Suprapubic skin (tissue), 4 donors: ENCODE measurements at regions not wholly inside any gene's neighbourhood (a gene's known extent, or its start where the extent isn't known, plus 50 kb on each side); places are given as distances from the start of the nearest gene placed in this dataset.
"Not testable (repeated sequence)": the region's sequence is repeated elsewhere in the genome, so short reads cannot be mapped to it uniquely, and the experiment has no call there.

Experiments used
- DNase-seq, 2 donors: peaks; one replicate each; pipeline ENCODE4 v3.0.0-alpha.2; 2019; ENCODE audit warnings: low spot score in 2 of 2
- H3K27ac ChIP-seq: fragments of 200-600 bp; sonication (generic); one replicate; pipeline ENCODE4 v1.5.1; 2019
- H3K27me3 ChIP-seq: fragments of 200-600 bp; sonication (generic); one replicate; pipeline ENCODE4 v1.5.1; 2019
- H3K36me3 ChIP-seq: fragments of 200-600 bp; sonication (generic); one replicate; pipeline ENCODE4 v1.5.1; 2019
- H3K4me1 ChIP-seq: fragments of 200-600 bp; sonication (generic); one replicate; pipeline ENCODE4 v1.5.1; 2019
- H3K4me3 ChIP-seq: fragments of 200-600 bp; sonication (generic); one replicate; pipeline ENCODE4 v1.5.1; 2019; ENCODE audit warnings: mild to moderate bottlenecking
- H3K9me3 ChIP-seq: fragments of 200-600 bp; sonication (generic); one replicate; pipeline ENCODE4 v1.5.1; 2019
- CTCF ChIP-seq, 2 donors: fragments of 200-600 bp in 1 of 2; fragments of 450-650 bp in 1 of 2; sonication (generic) in 1 of 2; IDR thresholded peaks; one replicate each; pipeline ENCODE4 v1.5.1; 2016 to 2019; ENCODE audit warnings: antibody characterized with exemption in 2 of 2, mild to moderate bottlenecking in 1 of 2, moderate library complexity in 1 of 2
- EP300 ChIP-seq: sonication (generic); formaldehyde crosslinking; IDR thresholded peaks from one replicate; pipeline ENCODE4 v1.6.1; 2017; ENCODE audit warnings: antibody characterized with exemption
- POLR2A ChIP-seq, 2 donors: fragments of 450-650 bp; IDR thresholded peaks; one replicate each; pipeline ENCODE4 v1.6.1; 2017; ENCODE audit warnings: antibody characterized with exemption in 2 of 2, mild to moderate bottlenecking in 2 of 2, moderate library complexity in 2 of 2
- POLR2AphosphoS5 ChIP-seq, 3 donors: sonication (generic); formaldehyde crosslinking; IDR thresholded peaks; one replicate each; pipeline ENCODE4 v1.6.1; 2017; ENCODE audit warnings: antibody characterized with exemption in 3 of 3
- WGBS: methylation state at CpG from one replicate; pipeline ENCODE4 v1.1.5; 2018; 5-methylcytosine and 5-hydroxymethylcytosine counted together

- 81% methylated on average over 6 of the region's 6 CpGs for WGBS
- Histone ChIP-seq H3K9me3 (peaks cover 1% of the 10 kb centered on the region), H3K4me3 (no peak overlapping the region), H3K27ac (no peak overlapping the region), H3K27me3 (no peaks in the 10 kb centered on the region), H3K4me1 (no peaks in the 10 kb centered on the region), H3K36me3 (no peaks in the 10 kb centered on the region)
- no peak for DNase-seq
- TF ChIP-seq POLR2AphosphoS5 (IDR thresholded peaks at IDR 0.05): no peak
- TF ChIP-seq POLR2A (IDR thresholded peaks at IDR 0.05): no peak
- no peak for TF ChIP-seq EP300
- TF ChIP-seq CTCF (IDR thresholded peaks at IDR 0.05): no peak
These were observed 275.3 kb downstream of the COG6 start for GRCh38 chr13:39930544-39931444.

DNA sequence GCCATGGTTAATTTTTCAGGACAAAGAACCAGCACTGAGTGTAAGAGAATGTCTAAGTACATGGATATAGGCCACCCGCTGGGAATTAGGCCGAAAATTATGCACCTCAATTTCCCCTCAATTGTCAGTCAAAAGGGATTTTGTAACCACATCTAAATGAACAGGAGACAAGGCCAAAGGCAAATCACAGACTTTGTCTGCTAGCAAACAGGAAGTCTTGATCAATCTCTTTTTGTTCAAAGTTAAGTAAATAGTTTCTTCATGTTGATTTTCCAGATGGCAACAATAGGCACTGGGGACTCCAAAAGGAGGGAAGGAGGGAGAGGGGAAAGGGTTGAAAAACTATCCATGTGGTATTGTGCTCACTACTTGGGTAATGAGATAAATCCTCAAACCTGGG, 276.0 kb downstream of the COG6 start:
- H3K27me3 ChIP-seq: no peaks in the 10 kb centered on the region
- no peaks in the 10 kb centered on the region for H3K4me1 ChIP-seq
- WGBS: 79% methylated on average over 2 of the region's 2 CpGs
- no peaks in the 10 kb centered on the region for H3K36me3 ChIP-seq
- no peak for TF ChIP-seq EP300
- TF ChIP-seq CTCF (IDR thresholded peaks at IDR 0.05): no peak
- DNase-seq: no peak
- no peaks in the 10 kb centered on the region for H3K9me3 ChIP-seq
- no peak overlapping the region for H3K4me3 ChIP-seq
- no peak overlapping the region for H3K27ac ChIP-seq

DNA sequence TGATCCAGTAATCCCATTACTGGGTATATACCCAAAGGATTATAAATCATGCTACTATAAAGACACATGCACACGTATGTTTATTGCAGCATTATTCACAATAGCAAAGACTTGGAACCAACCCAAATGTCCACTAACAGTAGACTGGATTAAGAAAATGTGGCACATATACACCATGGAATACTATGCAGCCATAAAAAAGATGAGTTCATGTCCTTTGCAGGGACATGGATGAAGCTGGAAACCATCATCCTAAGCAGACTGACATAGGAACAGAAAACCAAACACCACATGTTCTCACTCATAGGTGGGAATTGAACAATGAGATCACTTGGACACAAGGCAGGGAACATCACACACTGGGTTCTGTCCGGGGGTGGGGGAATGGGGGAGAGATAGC, 277.1 kb downstream of the COG6 start:
- not testable (repeated sequence) for H3K4me3 ChIP-seq, H3K4me1 ChIP-seq, DNase-seq, H3K27ac ChIP-seq, H3K27me3 ChIP-seq, H3K36me3 ChIP-seq, H3K9me3 ChIP-seq
- 91% methylated on average over 2 of the region's 2 CpGs for WGBS

GRCh38 chr13:39935155-39935554, 279.7 kb downstream of the COG6 start:
- Histone ChIP-seq H3K27me3 (no peaks in the 10 kb centered on the region), H3K4me1 (no peaks in the 10 kb centered on the region), H3K4me3 (no peak overlapping the region), H3K9me3 (no peaks in the 10 kb centered on the region), H3K27ac (no peak overlapping the region), H3K36me3 (no peaks in the 10 kb centered on the region)
- 88% methylated on average over 1 of the region's 1 CpG for WGBS
- no peak for DNase-seq
- no peak for TF ChIP-seq POLR2A (IDR thresholded peaks at IDR 0.05)
- no peak for TF ChIP-seq EP300
- TF ChIP-seq CTCF (IDR thresholded peaks at IDR 0.05): no peak
- TF ChIP-seq POLR2AphosphoS5 (IDR thresholded peaks at IDR 0.05): no peak

- Histone ChIP-seq H3K27me3 (no peaks in the 10 kb centered on the region), H3K36me3 (no peaks in the 10 kb centered on the region), H3K4me3 (no peak overlapping the region), H3K27ac (no peak overlapping the region), H3K4me1 (no peaks in the 10 kb centered on the region), H3K9me3 (no peaks in the 10 kb centered on the region)
- DNase-seq: no peak
- TF ChIP-seq EP300 (no peak), CTCF (IDR thresholded peaks at IDR 0.05) (no peak), POLR2AphosphoS5 (IDR thresholded peaks at IDR 0.05) (no peak), POLR2A (IDR thresholded peaks at IDR 0.05) (no peak)
- WGBS: 73% methylated on average over 2 of the region's 2 CpGs
These were observed 283.1 kb downstream of the COG6 start for GRCh38 chr13:39938596-39938995.

- H3K4me1 ChIP-seq: peaks cover 6% of the 10 kb centered on the region
These were observed 285.8 kb downstream of the COG6 start for GRCh38 chr13:39941236-39941635.

More at GRCh38 chr13:39941236-39941635, 285.8 kb downstream of the COG6 start:
- Histone ChIP-seq H3K36me3 (no peaks in the 10 kb centered on the region), H3K9me3 (no peaks in the 10 kb centered on the region), H3K27me3 (no peaks in the 10 kb centered on the region), H3K4me3 (no peak overlapping the region), H3K27ac (no peak overlapping the region)
- WGBS: 84% methylated on average over 5 of the region's 5 CpGs
- TF ChIP-seq EP300: no peak
- no peak for TF ChIP-seq POLR2A (IDR thresholded peaks at IDR 0.05)
- no peak for TF ChIP-seq CTCF (IDR thresholded peaks at IDR 0.05)
- no peak for TF ChIP-seq POLR2AphosphoS5 (IDR thresholded peaks at IDR 0.05)
- DNase-seq: no peak
